ENCODE measurements at regions not wholly inside any gene's neighbourhood (a gene's known extent, or its start where the extent isn't known, plus 50 kb on each side); places are given as distances from the start of the nearest gene placed in this dataset.

- no peaks in the 10 kb centered on the region for H3K9me3 Mint-ChIP-seq (ENCODE audit: unreplicated experiment)
- no peak overlapping the region for H3K4me3 Mint-ChIP-seq (ENCODE audit: unreplicated experiment)
- DNase-seq: no peak
- no peak for TF ChIP-seq CTCF (IDR thresholded peaks at IDR 0.05; ENCODE audit: partially characterized antibody, unreplicated experiment)
- peaks cover 18% of the 10 kb centered on the region for H3K4me1 Mint-ChIP-seq (ENCODE audit: low read depth, unreplicated experiment)
- H3K36me3 Mint-ChIP-seq (ENCODE audit: unreplicated experiment): peaks cover 8% of the 10 kb centered on the region
- H3K27ac Mint-ChIP-seq (ENCODE audit: unreplicated experiment): no peak overlapping the region
- no peaks in the 10 kb centered on the region for H3K27me3 Mint-ChIP-seq (ENCODE audit: unreplicated experiment)
Observed at GRCh38 chr6:163739408-163739725, 324.8 kb downstream of the QKI start.

DNA sequence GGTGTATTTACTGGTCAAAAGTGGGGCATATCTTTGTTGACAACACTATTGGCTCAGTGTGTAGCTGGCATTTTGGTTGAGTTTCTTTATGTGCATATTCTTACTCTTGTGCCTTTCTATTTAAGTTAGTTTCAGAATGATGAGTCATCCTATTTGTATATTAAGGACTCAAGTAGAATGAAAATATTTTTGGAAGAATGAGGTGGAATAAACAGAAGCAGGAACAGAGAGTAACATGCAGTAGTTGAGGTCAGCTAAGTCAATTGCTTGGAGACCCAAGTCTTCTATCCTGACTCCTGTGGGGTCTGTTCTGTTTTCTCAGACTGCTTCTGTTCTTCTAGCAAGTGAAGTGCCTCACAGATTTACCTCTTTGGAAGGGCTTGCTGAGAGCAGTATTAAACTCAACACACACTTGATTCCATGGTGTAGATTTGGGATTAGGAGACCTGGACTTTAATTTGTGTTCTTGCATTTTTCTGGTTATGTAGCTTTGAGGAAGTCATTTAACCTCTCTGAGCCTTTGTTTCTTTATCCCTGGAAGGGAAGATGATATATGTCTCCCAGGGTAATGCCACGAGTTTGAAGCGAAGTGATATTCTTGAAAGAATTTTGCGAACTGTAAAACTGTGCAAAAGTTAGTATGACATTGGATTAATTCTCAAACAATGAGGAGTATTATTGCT lies 324.3 kb downstream of the QKI start:
- TF ChIP-seq CTCF (IDR thresholded peaks at IDR 0.05; ENCODE audit: partially characterized antibody, unreplicated experiment): no peak
- Mint-ChIP-seq H3K36me3 (ENCODE audit: unreplicated experiment) (peaks cover 8% of the 10 kb centered on the region), H3K27ac (ENCODE audit: unreplicated experiment) (no peak overlapping the region), H3K4me3 (ENCODE audit: unreplicated experiment) (no peak overlapping the region), H3K9me3 (ENCODE audit: unreplicated experiment) (no peaks in the 10 kb centered on the region), H3K4me1 (ENCODE audit: low read depth, unreplicated experiment) (peaks cover 18% of the 10 kb centered on the region), H3K27me3 (ENCODE audit: unreplicated experiment) (no peaks in the 10 kb centered on the region)
- DNase-seq: no peak

GRCh38 chr6:163738304-163738703 lies 323.8 kb downstream of the QKI start:
- Mint-ChIP-seq H3K27me3 (ENCODE audit: unreplicated experiment) (no peaks in the 10 kb centered on the region), H3K9me3 (ENCODE audit: unreplicated experiment) (no peaks in the 10 kb centered on the region), H3K36me3 (ENCODE audit: unreplicated experiment) (peaks cover 8% of the 10 kb centered on the region), H3K4me1 (ENCODE audit: low read depth, unreplicated experiment) (peaks cover 15% of the 10 kb centered on the region), H3K27ac (ENCODE audit: unreplicated experiment) (no peak overlapping the region), H3K4me3 (ENCODE audit: unreplicated experiment) (no peak overlapping the region)
- no peak for TF ChIP-seq CTCF (IDR thresholded peaks at IDR 0.05; ENCODE audit: partially characterized antibody, unreplicated experiment)
- no peak for DNase-seq

DNA sequence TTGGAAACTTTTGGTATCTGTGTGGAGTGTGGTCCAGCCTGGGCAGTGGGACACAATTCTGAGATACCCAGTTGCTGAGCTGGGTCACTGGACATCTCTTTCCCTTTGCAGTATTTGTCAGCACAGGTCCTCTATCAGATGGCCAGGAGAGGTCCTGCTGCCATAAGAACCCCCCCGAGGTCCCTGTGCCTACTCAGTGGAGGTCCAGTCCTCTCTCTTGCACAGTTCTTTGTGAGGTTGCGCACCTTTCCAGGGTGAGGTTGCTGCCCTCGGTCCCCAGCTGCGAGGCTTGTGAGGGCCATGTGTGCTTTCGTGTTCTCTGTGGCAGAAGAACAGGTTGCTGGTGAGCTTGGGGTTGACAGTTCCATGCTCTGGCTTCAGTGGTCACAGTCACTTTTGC lies 320.6 kb downstream of the QKI start:
- TF ChIP-seq CTCF (IDR thresholded peaks at IDR 0.05; ENCODE audit: partially characterized antibody, unreplicated experiment): no peak
- Mint-ChIP-seq H3K27me3 (ENCODE audit: unreplicated experiment) (no peaks in the 10 kb centered on the region), H3K4me1 (ENCODE audit: low read depth, unreplicated experiment) (peaks cover 4% of the 10 kb centered on the region), H3K4me3 (ENCODE audit: unreplicated experiment) (no peak overlapping the region), H3K36me3 (ENCODE audit: unreplicated experiment) (peaks cover 4% of the 10 kb centered on the region), H3K9me3 (ENCODE audit: unreplicated experiment) (no peaks in the 10 kb centered on the region), H3K27ac (ENCODE audit: unreplicated experiment) (no peak overlapping the region)
- no peak for DNase-seq

- Mint-ChIP-seq H3K9me3 (ENCODE audit: unreplicated experiment) (no peaks in the 10 kb centered on the region), H3K27ac (ENCODE audit: unreplicated experiment) (no peak overlapping the region), H3K4me1 (ENCODE audit: low read depth, unreplicated experiment) (peaks cover 13% of the 10 kb centered on the region), H3K27me3 (ENCODE audit: unreplicated experiment) (peaks cover 3% of the 10 kb centered on the region), H3K36me3 (ENCODE audit: unreplicated experiment) (peaks cover 4% of the 10 kb centered on the region), H3K4me3 (ENCODE audit: unreplicated experiment) (no peak overlapping the region)
- DNase-seq: no peak
- TF ChIP-seq CTCF (IDR thresholded peaks at IDR 0.05; ENCODE audit: partially characterized antibody, unreplicated experiment): no peak
Observed at GRCh38 chr6:163733061-163733460, 318.5 kb downstream of the QKI start.
